ENCODE measurements at regions not wholly inside any gene's neighbourhood (a gene's known extent, or its start where the extent isn't known, plus 50 kb on each side); places are given as distances from the start of the nearest gene placed in this dataset.

DNA sequence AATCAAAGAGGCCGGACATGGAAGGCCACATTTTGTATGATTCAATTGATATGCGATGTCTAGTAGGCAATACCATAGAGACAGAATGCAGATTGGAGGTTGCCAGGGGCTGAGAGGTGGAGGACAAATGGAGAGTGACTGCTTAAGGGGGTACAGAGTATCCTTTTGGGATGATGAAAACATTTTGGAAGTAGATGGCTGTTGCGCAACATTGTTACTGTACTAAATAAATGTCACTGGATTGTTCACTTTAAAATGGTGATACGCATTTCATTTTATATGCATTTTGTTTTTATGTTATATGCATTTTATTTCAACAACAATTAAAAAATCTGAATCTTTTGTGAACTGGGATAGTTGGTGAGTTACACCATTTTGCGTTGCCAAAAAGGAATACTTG is 99.7 kb upstream of the AGBL1 start:
- H3K27ac ChIP-seq, result no peak overlapping the region
- TF ChIP-seq, protein P1, sequence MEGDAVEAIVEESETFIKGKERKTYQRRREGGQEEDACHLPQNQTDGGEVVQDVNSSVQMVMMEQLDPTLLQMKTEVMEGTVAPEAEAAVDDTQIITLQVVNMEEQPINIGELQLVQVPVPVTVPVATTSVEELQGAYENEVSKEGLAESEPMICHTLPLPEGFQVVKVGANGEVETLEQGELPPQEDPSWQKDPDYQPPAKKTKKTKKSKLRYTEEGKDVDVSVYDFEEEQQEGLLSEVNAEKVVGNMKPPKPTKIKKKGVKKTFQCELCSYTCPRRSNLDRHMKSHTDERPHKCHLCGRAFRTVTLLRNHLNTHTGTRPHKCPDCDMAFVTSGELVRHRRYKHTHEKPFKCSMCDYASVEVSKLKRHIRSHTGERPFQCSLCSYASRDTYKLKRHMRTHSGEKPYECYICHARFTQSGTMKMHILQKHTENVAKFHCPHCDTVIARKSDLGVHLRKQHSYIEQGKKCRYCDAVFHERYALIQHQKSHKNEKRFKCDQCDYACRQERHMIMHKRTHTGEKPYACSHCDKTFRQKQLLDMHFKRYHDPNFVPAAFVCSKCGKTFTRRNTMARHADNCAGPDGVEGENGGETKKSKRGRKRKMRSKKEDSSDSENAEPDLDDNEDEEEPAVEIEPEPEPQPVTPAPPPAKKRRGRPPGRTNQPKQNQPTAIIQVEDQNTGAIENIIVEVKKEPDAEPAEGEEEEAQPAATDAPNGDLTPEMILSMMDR (conservative IDR thresholded peaks at IDR 0.05), result no peak

DNA sequence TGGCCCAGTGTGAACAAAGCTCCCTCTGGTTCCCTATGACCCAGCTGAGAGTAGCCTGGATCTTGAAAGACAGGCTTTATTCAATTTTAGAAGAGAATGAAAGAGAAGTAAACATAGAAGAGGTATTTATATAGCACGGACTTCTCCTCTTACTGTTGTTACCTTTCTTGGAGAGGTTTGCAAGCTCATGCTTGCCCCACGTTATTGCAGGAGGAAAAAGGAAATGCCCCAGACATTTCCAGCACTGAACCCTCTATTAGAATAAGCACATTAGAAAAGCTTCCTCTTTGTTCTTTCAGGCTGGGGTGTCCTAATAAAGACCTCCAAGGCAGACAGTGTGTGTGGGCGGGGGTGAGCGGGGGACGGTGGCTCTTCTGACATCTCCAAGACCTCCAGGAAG is 98.7 kb upstream of the AGBL1 start:
- no peak overlapping the region for H3K27ac ChIP-seq
- TF ChIP-seq, protein P1 (conservative IDR thresholded peaks at IDR 0.05), result no peak

GRCh38 chr15:85984241-85984640 is 95.4 kb upstream of the AGBL1 start:
- TF ChIP-seq, protein P1 (conservative IDR thresholded peaks at IDR 0.05), result no peak
- H3K27ac ChIP-seq, result no peak overlapping the region

DNA sequence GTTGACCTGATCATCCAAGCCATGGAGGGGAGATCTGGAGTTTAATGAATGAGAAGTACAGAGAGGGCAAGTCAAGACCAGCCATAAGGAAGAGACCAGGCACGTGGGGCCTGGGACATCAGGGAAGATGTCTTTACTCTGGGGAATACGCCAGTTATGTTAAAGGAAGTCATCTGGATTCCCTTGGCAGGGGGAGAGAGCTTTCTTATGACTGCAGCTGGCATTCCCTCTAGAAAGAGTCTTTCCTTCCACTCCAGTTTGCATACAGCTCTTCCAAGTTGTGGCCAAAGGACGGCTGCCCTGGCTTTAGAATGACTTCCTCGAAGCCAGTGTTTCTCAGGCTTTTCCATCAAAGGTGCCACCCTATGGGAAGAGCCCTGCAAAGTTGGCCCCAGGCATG is 93.6 kb upstream of the AGBL1 start:
- TF ChIP-seq, protein P1 (conservative IDR thresholded peaks at IDR 0.05), result no peak

DNA sequence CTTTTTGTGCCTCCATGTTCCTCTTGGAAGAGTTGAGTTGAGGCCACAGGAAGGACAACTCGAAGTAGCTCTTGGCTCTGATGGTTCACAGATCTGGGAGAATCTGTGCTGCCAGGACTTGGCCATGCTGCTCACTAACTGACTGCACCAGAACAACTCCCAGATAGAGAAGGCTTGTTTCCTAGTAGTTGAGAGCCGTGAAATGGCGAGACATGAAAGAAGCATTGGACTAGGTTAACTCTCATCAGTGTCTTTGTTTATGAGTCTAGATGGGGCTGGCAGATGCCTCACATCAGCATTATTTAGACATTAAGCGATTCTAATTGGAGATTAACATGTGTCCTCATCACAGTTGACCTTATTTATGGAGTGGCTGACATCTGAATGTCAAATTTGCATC is 92.9 kb upstream of the AGBL1 start:
- no peak overlapping the region for H3K27ac ChIP-seq
- TF ChIP-seq, protein P1 (conservative IDR thresholded peaks at IDR 0.05), result no peak

More for the DNA sequence above, 93.6 kb upstream of the AGBL1 start:
- no peak overlapping the region for H3K27ac ChIP-seq

DNA sequence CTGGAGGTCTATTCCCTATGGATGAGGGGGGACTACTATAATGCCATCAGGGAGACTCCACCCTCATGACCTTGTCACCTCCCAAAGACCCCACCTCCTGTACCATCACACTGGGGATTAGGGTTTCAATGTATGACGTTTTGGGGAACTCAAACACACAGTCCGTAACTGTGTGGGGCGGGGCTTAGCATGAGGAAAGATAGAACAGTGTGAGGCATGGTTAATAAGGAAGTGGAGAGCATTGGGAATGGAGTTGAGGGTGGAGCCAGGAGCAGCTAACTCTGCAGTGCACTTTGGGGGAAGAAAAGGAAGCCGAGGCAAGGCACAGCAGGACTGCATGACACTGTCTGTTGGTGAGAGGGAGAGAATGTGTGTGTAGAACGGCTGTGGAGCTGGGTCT is 90.9 kb upstream of the AGBL1 start:
- TF ChIP-seq, protein P1 (conservative IDR thresholded peaks at IDR 0.05), result no peak
- H3K27ac ChIP-seq, result no peak overlapping the region

DNA sequence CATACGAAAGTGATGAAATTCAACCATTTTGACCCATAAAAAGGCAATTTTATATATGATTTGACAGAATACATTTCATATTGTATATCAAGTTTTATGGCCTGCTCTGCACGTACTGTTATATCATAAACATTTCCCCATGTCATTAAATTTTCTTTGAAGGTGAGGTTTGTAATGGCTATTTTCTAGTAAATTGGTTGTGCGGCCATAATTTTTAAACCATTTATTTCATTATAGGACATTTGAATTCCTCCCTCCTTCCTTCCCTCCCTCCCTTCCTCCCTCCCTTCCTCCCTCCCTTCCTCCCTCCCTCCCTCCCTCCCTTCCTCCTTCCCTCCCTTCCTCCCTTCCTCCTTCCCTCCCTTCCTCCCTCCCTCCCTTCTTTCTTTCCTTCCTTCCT is 87.4 kb upstream of the AGBL1 start:
- TF ChIP-seq, protein P1 (conservative IDR thresholded peaks at IDR 0.05), result no peak
- H3K27ac ChIP-seq, result no peak overlapping the region

DNA sequence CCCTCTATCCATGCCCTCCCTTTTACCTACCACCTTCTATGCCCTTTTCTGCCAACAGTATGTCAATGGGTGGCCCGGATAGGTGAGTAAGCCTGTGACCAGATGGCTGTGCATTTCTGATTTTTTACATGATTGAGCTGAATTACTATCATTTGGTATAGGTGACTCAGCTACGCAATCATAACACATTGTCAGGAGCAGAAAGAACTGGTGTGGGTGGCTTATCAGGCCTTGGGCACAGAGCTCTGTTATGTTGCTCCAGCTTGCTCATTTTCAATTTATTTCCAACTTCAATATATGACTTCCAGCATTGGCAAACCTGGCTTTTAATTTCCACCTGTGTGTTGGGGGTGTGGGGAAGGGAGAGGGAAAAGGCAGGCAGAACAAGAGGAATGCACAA is 86.6 kb upstream of the AGBL1 start:
- H3K27ac ChIP-seq, result no peak overlapping the region
- TF ChIP-seq, protein P1 (conservative IDR thresholded peaks at IDR 0.05), result no peak
